ENCODE measurements at regions not wholly inside any gene's neighbourhood (a gene's known extent, or its start where the extent isn't known, plus 50 kb on each side); places are given as distances from the start of the nearest gene placed in this dataset.
"Not testable (repeated sequence)": the region's sequence is repeated elsewhere in the genome, so short reads cannot be mapped to it uniquely, and the experiment has no call there.

DNA sequence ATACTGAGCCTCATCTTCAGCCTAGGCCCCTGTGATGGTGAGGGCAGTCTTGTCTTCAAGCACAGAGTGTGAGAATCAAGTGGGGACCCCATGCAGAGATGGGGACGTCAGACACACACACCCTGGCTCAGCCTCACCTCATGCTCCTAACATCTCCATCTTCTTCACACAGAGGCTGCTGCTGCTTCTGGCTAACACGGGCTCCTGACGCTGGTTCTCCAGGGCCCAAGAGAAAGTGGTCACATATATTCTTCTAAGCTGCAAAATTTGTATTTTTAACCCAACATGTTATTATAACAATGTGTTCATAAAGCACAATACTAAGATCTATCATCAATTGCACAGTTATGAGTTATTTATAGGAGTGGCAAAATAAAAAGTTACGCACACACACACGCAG, 101.2 kb downstream of the VPREB1 start:
- DNase-seq, result no peak

DNA sequence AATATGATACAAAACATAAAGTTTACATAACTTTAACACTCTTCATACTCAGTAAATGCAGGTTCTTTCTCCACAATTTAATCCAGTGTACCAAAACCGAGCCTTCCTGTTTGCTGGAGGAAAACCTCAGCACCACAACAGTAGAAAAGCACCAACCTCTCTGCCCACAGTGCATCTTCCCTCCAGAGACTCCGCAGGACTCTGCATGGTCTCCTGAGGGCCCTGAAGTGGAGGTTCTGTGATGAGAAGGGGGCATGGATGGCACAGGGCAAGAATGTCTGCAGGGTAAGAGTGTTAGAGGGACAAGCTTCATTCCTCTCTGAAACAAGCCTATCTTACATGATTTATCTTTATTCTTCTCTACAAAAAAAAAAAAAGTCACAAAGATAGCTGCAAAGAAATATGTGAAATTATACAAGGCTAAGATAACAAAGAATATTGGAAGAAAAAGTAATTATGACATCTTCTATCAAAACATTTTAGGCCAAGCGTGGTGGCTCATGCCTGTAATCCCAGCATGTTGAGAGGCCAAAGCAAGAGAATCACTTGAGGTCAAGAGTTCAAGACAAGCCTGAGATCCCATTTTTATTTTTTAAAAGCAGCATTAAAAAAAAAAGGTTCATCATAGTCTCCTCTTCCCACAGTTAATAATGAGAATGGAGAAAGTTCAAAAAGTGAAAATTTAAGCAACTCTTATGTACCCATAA, 102.0 kb downstream of the VPREB1 start:
- no peak for DNase-seq

DNA sequence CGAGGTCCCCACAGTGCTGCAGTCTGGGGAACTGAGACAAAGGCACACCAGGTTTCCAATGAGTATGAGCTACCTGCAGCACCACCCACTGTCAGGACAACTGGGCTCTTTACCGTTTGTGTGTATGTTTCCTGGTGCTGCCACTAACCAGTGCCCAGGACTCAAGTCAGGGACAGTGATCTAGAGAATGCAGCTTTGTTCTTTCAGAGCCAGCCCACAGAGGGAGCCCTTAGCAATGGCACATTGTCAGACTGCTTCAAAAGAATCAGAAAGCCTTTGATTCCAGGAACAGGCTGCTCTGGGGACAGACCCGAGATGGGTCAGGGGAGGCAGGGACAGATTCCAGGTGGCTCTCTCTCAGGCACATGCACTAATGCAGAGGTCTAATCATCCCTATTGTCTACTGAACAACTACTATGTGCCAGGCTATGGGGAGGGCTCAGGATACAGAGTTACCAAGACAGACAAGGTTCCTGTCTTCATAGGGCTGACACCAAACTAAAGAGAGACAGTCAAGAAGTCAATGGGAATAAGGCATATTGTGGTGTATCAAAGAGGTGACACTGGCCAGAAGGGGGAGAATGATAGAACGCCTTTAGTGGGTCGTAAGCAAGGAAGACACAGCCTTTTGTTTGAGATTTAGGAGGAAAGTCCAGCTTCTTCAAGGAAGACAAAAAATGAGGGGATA, 103.7 kb downstream of the VPREB1 start:
- DNase-seq, result peak in 41 of 58 donors; percentile 4 to 85 (median 43)

DNA sequence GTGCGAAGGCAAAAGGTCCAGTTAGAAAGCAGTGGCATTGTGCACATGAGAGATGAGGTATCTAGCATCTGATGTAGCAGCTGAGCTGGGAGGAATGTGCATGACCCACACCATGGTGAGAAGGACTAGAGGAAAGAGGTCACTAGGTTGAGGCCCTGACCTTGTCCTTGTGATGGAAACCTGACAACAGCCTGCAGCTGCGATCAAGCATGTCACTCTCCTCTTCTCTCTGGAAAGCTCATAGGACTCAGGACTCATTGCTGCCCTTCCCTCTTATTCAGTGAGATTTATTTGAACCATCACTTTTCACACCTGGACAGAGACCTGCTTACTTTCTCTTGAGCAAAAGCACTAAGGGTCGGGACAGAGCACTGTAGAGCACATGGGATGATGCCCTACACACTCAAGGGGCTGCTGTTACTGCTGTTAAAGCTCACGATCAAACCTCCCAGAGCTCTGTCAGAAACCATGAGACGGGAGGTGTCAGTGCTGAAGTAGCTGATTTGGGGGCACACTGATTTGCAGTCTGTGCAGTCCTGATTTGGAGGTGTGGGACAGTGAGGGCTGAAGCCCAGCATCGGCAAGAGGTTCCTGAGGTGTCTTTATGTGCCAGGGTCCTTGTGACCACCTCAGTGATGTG, 104.3 kb downstream of the VPREB1 start:
- DNase-seq, result no peak

DNA sequence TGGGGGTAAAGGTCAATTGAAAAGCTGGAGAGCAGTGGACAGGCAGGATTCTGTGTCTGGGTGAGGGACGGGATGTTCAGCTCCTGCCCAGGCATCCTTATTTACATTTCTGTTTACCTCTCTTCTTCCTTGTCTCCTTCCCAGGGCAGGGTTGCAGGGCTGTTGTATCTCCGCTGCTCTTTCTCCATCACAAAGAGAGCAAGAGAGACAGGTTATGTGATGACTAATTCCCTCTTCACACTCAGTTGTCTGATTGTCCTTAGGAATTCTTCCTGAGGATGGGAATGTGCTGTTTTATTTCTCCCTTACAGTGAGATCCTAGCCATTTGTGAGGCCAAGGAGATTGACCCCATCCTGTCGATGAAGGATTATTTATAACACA, 104.9 kb downstream of the VPREB1 start:
- DNase-seq, result no peak

DNA sequence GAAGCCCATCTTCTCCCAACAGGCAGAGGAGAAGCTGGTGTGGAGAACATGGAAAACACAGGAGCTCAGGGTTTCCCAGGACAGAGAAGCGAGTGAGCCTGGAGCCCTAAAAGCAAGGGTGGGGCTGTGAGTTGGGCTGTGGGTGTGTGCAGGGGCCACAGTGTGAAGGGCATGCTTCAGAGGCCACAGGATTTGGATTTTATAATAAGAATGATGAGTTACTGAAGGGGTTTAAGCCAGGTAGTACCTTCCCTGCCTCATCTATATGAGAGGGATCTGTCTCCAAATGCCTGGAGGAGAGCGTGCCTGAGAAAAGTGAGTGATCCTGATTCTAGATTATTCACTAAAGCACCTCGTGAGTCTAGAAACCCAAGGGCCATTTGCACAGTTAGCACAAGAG, 106.8 kb downstream of the VPREB1 start:
- DNase-seq, result no peak

DNA sequence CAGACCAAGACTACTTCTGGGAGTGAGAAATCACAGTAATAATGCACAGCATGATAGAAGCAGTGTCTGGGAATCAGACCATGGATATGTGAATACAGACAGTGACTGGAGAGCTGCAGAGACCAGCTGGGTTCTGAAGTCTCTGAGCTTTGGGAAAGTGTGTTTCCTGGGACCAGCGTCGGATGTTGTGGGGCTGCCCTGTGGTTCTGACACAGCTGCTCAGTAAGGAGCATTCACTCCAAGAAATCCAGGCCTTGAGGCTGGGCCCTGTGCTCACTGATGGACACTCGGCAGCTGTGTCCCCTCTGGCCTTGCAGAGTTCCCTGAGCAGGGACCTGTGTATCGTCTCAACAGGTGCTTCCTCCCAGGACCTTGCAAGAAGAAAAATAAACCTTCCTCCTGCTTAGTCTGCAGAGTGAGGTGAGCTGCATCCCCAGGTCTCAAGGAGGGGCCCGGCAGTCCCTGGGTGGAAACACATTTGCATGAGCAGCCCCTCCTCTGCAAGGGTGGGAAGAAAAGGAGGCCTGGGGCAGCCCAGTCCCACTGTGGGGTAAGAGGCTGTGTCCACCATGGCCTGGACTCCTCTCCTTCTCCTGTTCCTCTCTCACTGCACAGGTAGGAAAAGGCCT, 107.9 kb downstream of the VPREB1 start:
- no peak for DNase-seq

DNA sequence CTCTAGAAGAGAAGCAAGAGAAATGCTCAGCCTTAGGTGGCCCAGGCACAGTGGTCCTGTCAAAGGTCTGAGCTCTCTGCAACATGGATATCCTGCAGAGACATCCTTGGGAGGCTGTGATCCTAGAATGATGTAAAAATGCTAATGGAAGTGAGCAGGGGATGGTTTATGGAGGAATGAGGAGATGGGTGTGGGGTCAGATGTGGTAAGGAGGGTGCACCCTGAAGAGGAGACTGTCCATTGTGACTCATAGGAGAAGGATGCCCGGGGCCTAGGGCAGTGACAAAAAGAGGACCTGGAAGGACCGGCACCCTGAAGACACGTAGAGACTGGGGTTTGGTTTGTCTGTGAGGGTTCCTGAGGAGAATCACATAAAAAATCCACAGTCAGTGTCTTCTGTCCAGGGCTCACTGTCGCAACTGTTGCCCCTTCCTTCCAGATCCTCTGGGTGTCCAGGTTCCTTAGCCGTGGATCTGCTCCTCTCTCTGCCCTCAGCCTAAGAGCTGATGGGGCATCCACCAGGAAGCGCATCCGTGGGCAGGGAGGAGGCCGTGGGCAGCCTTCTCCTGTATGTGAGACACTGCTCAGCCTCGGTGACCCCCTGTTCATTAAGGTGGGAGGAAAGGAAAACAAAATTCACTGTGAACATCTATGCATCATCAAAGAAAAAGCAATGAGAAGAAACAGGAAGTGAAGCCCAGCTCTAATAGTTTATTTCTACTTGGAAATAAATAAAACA, 110.7 kb downstream of the VPREB1 start:
- DNase-seq, result no peak

DNA sequence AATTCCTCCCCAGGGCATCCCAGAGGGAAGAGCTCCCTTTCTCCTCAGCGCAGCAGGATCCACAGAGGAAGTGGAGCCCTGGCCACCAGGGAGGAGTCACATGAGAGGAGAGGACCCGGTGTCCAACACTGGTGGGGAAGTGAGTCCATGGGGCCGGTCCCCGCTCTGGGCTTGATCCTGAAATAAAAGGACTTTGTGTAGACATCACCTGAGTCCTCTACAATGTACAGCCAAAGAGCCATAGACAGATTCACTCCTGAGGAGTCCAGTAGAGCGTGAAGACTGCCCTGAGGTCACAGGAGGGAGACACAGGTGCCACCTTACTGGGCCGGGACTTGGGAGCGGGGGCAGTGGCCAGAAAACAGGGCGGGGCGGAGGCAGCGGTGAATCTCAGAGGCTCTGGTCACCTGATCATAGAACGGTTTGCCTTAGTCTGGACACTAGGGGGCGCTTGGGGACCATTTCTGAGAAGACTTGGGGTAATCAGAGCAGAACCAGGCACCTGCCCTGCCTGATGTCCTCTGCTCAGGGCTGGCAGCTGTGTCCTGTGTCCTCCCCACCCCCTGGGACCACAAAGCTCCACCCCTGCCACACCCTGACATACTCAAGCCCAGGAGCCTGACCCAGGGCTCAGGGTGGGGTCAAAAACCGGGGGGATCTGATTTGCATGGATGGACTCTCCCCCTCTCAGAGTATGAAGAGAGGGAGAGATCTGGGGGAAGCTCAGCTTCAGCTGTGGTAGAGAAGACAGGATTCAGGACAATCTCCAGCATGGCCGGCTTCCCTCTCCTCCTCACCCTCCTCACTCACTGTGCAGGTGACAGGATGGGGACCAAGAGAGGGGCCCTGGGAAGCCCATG, 112.7 kb downstream of the VPREB1 start:
- peak in 49 of 58 donors; percentile 5 to 83 (median 50) for DNase-seq

DNA sequence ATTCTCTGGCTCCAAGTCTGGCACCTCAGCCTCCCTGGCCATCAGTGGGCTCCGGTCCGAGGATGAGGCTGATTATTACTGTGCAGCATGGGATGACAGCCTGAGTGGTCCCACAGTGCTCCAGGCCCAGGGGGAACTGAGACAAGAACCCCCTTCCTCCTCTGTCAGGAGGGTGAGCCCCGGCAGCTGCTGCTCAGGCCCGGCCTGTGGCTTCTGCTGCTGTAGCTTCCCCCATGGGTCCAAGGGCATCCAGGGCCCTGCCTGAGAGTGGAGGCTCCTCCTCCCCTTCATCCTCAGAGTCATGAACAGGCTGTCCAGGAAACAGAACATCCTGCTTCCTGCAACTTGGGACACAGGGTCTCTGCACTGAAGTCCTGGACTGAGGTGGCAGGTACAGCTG, 113.6 kb downstream of the VPREB1 start:
- DNase-seq, result no peak

DNA sequence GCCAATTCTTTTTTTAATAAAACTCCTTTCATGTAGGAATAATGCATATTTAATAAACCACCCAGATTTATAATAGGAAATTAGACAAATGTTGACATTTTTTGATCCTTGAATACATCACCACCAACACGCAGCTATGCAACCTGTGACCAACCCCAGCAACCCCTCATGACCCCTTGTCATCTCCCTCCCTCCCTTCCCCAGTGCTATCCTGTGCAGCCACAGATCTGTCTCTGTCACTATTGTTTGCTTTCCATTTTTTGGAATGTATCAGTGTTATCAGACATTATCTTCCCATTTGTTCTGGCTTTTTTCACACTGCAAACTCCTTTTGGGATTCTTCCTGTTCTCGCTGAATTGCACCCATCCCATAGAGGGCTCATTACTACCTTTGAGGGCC, 114.1 kb downstream of the VPREB1 start:
- DNase-seq, result no peak

DNA sequence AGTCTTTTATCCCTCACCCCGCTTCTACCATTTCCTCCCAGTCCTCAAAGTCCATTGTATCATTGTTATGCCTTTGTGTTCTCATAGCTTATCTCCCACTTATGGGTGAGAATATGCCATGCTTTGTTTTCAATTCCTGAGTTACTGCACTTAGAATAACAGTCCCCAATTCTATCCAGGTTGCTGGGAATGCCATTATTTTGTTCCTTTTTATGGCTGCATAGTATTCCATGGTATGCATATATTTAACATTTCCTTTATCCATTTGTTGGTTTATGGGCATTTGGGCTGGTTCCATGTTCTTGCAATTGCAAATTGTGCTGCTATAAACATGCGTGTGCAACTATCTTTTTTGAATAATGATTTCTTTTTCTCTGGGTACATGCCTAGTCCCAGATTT, 114.9 kb downstream of the VPREB1 start:
- DNase-seq, result no peak

DNA sequence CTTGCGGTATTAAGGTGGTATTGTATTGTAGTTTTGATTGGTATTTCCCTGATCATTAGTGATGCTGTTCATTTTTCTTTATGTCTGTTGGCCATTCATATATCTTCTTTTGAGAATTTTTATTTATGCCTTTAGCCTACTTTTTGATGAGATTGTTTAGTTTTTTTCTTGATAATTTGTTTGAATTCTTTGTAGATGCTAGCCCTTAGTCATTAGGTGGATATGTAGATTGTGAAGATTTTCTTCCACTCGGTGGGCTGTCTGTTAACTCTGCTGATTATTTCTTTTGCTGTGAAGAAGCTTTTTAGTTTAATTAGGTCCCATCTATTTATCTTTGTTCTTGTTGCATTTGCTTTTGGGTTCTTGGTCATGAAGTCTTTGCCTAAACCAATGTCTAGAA, 115.4 kb downstream of the VPREB1 start:
- DNase-seq, result no peak

DNA sequence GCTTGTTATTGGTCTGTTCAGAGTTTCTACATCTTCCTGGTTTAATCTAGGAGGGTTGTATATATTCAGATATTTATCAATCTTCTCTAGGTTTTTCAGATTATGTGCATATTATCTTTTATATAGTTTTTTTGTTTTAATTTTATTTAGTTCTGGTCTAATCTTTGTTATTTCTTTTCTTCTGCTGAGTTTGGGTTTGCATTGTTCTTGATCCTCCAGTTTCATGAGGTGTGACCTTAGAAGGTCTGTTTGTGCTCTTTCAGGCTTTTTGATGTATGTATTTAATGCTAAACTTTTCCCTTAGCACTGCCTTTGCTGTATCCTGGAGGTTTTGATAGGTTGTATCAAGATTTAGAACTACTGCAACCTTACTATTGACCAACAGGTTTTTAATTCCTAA, 117.7 kb downstream of the VPREB1 start:
- no peak for DNase-seq

DNA sequence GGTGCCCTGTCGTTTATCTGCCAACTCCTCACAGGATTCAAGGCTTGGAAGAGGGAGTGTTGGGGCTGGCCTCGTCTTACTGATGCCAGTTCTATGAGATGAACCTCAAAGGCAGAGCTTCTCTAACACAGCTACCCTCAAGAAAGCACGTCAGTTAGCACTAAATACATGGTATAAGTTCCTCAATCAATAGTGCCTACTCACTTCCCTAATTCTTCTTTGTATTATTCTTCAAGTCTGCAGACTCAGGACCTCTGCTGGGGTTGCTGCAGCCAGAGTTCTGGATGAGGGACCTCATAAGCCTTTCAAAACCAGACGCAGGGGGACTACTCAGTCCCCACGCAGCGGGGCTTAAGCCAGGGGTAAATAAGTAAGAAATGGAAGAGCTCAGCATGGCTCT, 118.3 kb downstream of the VPREB1 start:
- no peak for DNase-seq

DNA sequence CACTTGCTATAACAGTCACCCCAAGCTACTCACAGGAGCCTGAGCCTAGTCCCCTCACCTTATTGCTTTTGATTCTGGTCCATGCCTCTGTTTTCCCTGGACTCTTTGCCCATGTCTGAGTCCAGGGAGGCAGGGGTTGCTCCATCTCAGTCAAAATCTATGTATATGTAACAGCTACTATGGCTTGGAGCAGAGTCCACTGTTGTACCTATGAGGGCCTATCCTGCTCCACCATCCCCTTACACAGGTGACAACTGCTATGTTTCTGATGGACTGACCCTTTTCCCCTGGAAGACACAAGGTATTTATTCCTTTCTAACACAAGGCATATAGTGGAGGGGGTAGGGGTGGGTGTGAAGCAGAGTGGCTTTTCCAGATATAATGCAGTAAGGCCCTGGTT, 119.6 kb downstream of the VPREB1 start:
- DNase-seq, result no peak

DNA sequence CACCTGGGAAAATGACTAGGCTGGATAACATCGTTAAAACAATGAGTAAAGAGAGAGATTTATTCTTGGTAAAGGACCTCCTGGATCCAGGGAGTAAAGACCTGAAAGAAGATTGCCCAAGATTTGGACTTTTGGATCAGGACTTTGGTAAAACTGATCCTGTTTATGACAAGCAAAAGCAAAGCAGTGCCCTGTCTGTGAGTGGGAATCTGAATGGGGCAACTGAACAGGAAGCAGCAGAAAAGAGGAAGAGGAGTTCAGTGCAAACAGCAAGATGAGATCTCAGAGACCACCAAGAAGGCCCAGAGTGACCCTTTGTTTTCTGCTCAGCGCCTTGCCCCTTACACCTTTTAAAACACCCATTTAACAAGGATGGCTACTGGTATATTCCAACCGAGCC, 122.0 kb downstream of the VPREB1 start:
- DNase-seq, result no peak

DNA sequence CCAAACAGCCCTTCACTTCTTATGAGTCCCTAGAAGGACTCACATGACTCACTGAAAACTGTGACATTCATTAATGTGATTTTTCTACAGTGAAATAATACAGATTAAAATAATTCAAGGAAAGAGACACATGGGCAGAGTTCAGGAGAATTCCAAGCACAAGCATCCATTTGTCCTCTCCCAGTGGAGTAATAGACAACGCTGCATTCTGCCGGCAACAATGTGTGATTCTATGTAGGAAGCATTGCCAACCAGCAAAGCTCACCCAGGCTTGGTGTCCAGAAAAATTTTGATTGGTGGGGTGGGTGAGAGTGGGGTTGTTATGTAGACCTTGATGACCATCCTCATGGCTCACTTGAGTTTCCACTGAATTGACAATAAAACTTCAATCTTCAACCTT, 123.9 kb downstream of the VPREB1 start:
- peak in 9 of 58 donors; percentile 6 to 49 (median 31) for DNase-seq

DNA sequence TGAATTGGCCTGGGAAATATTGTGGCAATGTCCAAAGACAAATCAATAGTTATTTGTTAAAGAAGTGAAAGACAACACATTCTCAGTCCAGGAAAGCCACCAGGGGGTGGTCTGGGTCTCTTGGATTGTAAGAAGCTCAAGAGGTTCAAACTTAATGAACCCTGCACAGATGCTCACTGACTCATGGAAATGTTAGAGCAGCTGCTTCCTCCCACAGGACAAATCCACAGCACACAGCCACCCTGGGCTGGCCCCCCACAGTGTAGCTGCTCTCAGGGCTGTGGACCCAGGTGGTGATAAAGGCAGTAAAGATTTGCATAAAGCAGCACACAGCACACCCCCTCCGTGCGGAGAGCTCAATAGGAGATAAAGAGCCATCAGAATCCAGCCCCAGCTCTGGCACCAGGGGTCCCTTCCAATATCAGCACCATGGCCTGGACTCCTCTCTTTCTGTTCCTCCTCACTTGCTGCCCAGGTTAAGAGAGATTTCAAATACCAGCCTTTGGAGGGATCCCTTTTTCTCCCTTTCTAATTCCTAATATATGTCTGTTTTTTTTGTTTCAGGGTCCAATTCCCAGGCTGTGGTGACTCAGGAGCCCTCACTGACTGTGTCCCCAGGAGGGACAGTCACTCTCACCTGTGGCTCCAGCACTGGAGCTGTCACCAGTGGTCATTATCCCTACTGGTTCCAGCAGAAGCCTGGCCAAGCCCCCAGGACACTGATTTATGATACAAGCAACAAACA, 124.8 kb downstream of the VPREB1 start:
- not testable (repeated sequence) for DNase-seq

DNA sequence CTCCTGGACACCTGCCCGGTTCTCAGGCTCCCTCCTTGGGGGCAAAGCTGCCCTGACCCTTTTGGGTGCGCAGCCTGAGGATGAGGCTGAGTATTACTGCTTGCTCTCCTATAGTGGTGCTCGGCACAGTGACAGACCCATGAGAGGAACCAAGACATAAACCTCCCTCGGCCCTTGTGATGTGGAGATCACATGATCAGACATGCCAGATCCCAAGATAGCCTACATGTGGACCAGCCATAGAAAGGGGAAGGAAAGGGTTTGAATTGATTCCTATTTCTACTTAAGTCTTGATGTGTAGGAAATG, 125.3 kb downstream of the VPREB1 start:
- DNase-seq, result peak in 9 of 58 donors; percentile 2 to 17 (median 9)
